HG03571 (cell line): ENCODE measurements at regions not wholly inside any gene's neighbourhood (a gene's known extent, or its start where the extent isn't known, plus 50 kb on each side); places are given as distances from the start of the nearest gene placed in this dataset.
"Not testable (repeated sequence)": the region's sequence is repeated elsewhere in the genome, so short reads cannot be mapped to it uniquely, and the experiment has no call there.

Source experiments
- ATAC-seq: cut with Tn5 transposase; IDR thresholded peaks from one replicate; pipeline ENCODE4 v1.9.1; 2021; ENCODE audit not compliant: unreplicated experiment

GRCh38 chr4:54861201-54861600 is 203.4 kb downstream of the KIT start:
- no peak for ATAC-seq

DNA sequence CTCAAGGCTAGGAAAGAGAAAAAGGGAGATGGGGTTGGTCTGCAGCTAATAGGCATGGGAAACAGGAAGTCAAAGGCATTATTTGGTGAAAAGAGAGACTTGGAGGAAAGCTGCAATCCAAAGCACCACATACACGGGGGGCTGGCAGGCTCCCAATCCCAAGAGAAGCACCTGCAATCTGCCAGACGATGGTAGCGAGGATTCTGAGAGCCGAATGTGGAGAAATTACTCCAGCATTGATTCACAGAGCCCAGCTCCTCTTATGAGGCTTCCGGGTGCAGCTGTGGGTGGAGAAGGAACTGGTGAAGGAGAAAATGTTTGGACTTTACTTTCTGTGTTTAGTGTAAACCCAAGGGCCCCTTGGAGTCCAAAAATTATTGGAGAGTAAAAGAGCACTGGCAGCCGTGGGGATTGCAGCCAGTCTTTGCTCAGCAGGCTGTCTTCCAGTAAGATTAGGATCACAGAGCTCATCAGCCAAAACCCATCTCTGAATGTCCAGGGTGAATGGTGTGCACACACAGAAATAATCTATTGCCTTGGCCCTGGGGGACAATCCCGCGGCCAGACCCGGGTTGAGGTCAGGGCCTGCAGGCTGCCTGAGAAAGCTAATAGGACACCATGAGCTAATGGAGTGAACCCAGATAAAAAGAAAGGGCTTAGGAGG is 197.6 kb downstream of the KIT start:
- no peak for ATAC-seq

- no peak for ATAC-seq
Observed at GRCh38 chr4:54852602-54853001, 194.8 kb downstream of the KIT start.

GRCh38 chr4:54852054-54852453 is 194.3 kb downstream of the KIT start:
- ATAC-seq = no peak

- ATAC-seq = no peak
Observed at GRCh38 chr4:54844911-54845310, 187.2 kb downstream of the KIT start.

DNA sequence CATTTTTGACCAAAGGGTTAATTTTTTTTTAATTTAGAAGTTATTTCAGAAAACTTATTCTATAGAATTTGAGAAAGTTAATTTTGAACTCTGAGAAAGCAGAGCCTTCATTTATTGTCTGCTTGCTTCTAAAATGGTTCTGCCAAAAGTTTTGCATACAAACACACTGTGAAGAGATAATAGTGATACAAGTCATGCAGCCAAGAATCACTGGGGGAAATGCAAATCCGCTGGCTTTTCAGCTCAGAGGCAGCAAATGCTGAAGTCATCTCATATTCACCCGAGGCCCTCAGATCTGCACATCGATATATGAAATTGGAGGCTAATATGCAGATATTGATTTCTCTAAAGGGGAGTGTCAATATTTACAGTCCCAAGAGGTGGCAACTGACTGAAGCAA is 186.2 kb downstream of the KIT start:
- no peak for ATAC-seq

GRCh38 chr4:54843106-54843505 is 185.3 kb downstream of the KIT start:
- ATAC-seq = no peak

- no peak for ATAC-seq
Observed at GRCh38 chr4:54842656-54843055, 184.9 kb downstream of the KIT start.

DNA sequence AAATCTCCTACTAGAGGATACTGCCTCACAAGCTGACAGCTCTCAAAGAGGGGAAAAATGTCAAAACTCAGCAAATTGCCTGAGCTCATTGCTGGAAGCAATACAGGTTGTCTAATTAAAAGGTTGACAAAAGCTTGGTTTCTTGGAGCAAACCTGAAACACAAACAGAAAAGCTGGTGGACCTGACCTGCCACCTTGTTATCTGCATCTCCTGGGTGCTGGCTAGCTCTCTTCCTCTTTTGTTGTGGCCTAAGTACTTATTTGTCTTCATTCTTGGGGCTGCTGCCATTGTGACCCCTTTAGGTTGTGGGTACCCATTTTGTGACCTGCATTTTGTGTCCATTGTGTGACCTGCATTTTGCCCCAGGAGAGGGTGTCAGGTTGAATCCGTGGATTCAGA is 184.5 kb downstream of the KIT start:
- ATAC-seq = no peak

DNA sequence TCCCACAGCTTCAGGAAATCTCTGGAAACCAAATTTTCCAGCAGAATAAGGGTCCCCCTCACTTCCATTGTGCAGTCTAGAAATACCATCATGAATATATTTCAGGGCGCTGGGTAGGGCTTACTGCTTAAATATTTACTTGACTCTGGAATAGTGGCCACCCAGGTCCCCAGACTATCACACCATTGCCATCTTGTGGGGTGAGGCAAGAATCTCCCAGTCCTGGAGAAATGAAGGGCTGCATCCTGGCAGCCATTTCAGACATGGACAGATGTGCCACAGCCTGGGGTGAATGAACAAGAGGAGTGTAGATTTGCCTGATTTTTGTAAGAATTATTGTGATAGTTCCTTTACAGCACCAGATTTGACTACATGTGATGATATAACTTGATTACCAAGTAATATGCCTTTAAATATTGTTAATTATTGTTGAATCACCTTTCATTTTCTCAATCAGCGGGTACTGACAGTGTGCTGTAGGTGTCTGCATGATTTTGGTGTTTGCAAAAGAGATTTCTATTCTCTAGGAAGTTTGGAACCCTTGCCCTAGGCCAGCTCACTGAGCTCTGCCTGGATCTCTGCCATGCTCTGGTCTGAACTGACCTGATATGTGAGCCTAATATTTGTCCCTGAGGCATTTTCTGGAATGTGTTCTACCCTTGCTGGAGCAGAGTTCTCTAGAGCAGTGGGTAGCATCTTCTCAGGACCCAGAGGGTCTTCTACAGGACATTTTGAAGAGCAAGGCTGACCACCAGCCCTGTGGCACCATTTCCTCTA is 183.4 kb downstream of the KIT start:
- ATAC-seq = no peak

DNA sequence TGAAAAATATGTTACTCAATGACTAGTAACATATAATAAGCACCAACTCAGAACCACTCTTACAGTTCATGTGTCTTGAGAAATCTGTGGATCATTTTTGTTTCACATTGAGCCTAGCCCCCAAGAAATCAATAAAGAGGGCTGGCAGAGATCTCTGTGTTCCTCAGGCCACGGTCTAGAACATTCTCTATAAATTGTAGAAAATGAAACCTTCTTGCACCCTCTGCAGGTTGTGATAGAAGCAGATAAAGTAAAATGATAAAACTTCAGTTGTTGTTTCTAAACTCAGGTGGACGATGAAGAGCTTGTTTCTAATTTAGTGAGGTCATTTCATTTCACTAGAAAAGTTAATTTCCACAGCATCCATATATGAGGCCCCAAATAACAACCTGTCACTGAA is 182.7 kb downstream of the KIT start:
- ATAC-seq = no peak

GRCh38 chr4:54838301-54838700 is 180.5 kb downstream of the KIT start:
- ATAC-seq = no peak

DNA sequence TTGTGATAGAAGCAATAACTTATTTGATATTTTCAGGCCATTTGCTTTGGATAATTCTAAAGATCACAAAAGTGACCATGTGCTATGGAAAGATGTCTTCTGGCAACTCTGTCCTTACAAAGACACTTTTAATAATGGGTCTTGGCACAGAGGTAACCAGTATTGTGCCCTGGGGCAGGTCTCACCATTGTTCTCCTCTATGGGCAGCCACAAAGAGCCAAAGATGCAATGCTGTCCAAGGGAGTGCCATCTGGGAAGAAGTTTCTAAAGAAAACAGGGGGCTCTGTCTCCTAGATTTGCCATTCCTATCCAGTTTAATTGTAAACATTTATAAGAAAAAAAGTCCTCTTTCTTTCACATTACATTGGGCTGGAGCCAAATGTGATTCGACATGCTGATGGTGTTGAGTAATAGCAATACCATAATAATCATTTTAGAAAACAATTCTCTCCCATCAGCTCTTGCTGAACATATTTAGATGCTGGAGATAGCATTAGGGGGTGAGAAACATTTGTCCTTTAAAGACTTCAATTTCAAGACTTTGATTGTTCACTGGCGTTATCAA is 179.9 kb downstream of the KIT start:
- no peak for ATAC-seq

DNA sequence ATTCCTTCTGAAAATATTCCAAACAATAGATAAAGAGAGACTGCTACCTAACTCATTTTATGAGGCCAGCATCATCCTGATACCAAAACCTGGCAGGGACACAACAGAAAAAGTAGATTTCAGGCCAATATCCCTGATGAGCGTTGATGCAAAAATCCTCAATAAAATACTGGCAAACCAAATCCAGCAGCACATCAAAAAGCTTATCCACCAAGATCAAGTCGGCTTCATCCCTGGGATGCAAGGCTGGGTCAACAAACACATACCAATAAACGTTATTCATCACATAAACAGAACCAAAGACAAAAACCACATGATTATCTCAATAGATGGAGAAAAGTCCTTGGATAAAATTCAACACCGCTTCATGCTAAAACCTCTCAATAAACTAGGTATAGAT is 170.6 kb downstream of the KIT start:
- ATAC-seq = not testable (repeated sequence)

- no peak for ATAC-seq
Observed at GRCh38 chr4:54823616-54824015, 165.9 kb downstream of the KIT start.

DNA sequence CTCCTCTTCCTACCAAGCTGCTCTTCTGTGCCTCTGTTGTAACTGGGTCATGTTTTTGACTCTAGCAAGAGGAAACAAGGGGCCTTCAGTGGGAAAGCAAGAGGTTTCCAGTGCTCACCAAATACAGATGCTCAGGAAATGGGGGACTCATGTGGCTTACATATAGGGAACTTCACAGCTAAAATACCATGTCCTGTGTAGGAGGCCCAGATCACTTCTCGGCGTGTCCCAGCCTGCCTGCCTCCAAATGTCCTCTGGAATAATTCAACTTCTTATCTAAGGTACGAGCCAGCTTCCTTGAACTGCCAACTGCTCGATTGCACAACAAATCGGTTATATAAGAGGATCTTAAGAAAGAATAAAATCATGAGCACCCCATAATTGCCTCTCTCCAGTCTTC is 161.3 kb downstream of the KIT start:
- no peak for ATAC-seq

DNA sequence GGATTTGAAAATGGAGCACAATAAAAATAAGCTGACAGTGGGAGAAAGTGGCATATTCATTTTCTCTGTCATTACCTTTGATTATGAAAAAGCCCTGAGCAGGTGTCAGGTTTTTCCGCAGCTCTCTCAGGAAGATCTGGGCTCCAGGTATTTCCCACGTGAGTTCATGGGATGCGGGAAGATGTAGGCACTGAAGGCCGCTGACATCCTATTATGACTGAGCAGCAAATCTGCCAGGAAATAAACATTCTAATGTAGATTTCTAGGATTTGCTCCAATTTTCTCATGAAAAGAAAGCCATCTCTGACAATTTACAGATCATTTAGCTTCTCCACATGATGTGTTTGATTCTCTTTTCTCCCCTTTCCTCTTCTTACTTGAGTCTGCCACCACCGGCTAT is 160.7 kb downstream of the KIT start:
- ATAC-seq = no peak

DNA sequence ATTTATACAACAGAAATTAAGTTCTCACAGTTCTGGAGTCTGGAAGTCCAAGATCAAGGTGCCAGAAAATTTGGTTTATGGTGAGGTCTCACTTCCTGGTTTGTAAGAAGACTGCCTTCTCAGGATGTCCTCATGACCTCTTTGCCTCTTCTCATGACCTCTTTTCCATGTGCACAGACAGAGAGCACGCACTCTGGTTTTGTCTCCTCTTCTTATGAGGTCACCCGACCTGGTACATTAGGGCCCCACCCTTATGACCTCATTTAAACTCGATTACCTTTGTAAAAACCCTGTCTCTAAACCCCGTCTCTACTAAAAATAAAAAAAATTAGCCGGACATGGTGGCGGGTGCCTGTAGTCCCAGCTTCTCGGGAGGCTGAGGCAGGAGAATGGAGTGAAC is 155.9 kb downstream of the KIT start:
- no peak for ATAC-seq

DNA sequence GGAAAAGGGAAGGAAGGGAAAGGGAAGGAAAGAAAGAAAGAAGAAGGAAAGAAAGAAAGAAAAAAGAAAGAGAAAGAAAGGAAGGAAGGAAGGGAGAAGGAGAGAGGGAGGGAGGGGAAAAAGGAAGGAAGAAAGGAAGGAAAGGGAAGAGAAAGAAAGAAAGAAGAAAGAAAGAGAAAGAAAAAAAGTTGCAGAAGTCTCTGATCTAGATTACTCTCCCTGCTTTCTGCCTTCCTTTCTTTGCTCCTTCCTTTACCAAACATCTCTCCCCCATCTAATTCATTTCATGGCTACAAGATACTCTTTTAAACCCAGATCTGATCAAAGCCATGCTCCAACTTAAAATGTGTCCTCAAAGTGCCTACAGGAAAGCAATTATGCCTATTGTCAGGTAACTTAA is 148.6 kb downstream of the KIT start:
- ATAC-seq = no peak

- ATAC-seq = no peak
Observed at GRCh38 chr4:54802336-54802735, 144.6 kb downstream of the KIT start.

GRCh38 chr4:54800831-54801530 is 143.2 kb downstream of the KIT start:
- ATAC-seq = no peak

- ATAC-seq = no peak
Observed at GRCh38 chr4:54794579-54794978, 136.8 kb downstream of the KIT start.
